NB4 (cell line): ENCODE measurements at regions not wholly inside any gene's neighbourhood (a gene's known extent, or its start where the extent isn't known, plus 50 kb on each side); places are given as distances from the start of the nearest gene placed in this dataset.
"Not testable (repeated sequence)": the region's sequence is repeated elsewhere in the genome, so short reads cannot be mapped to it uniquely, and the experiment has no call there.

Experiments used
- DNase-seq: peaks from one replicate; pipeline ENCODE4 v3.0.0; 2010; ENCODE audit warnings: low read depth
- H3K4me3 ChIP-seq: one replicate; pipeline ENCODE4 v1.5.1; 2011; ENCODE audit warnings: mild to moderate bottlenecking, low read depth, low read length, moderate library complexity
- CTCF ChIP-seq: IDR thresholded peaks from one replicate; pipeline ENCODE4 v1.5.1; 2012; ENCODE audit warnings: low read depth, low read length
- MAX ChIP-seq: IDR thresholded peaks from 2 replicates; pipeline ENCODE4 v1.6.1; 2011; ENCODE audit warnings: low read depth, low read length
- MYC ChIP-seq: IDR thresholded peaks from 2 replicates; pipeline ENCODE4 v1.6.1; 2011; ENCODE audit warnings: low read depth, low read length
- POLR2A ChIP-seq: IDR thresholded peaks from 2 replicates; pipeline ENCODE4 v1.6.1; 2011; ENCODE audit warnings: mild to moderate bottlenecking; ENCODE audit not compliant: insufficient read length; ENCODE audit errors: extremely low read depth

- TF ChIP-seq POLR2A (no peak), MAX (no peak), CTCF (no peak), MYC (no peak)
- DNase-seq = no peak
- H3K4me3 ChIP-seq = no peak overlapping the region
Measured at GRCh38 chr10:45514291-45515270, 140.6 kb downstream of the ALOX5 start.

- TF ChIP-seq POLR2A (no peak), CTCF (no peak), MAX (no peak), MYC (no peak)
- no peak overlapping the region for H3K4me3 ChIP-seq
- DNase-seq = no peak
Measured at GRCh38 chr10:45513551-45513950, 139.5 kb downstream of the ALOX5 start.

GRCh38 chr10:45511926-45512325, 137.9 kb downstream of the ALOX5 start:
- not testable (repeated sequence) for H3K4me3 ChIP-seq, DNase-seq

- no peak for DNase-seq
- no peak for TF ChIP-seq MAX
- no peak overlapping the region for H3K4me3 ChIP-seq
Measured at GRCh38 chr10:45509491-45509890, 135.5 kb downstream of the ALOX5 start.

- TF ChIP-seq POLR2A (no peak), MAX (no peak), MYC (no peak), CTCF (no peak)
- no peak overlapping the region for H3K4me3 ChIP-seq
- no peak for DNase-seq
Measured at GRCh38 chr10:45505311-45505710, 131.3 kb downstream of the ALOX5 start.

- TF ChIP-seq POLR2A (no peak), MYC (no peak), MAX (no peak), CTCF (no peak)
- no peak for DNase-seq
- no peak overlapping the region for H3K4me3 ChIP-seq
Measured at GRCh38 chr10:45502458-45502857, 128.4 kb downstream of the ALOX5 start.

GRCh38 chr10:45501791-45502190, 127.8 kb downstream of the ALOX5 start:
- H3K4me3 ChIP-seq = no peak overlapping the region
- no peak for TF ChIP-seq CTCF
- no peak for TF ChIP-seq POLR2A
- TF ChIP-seq MYC = no peak
- no peak for TF ChIP-seq MAX
- DNase-seq = no peak
